Femur (tissue), 1 donor: ENCODE measurements at regions not wholly inside any gene's neighbourhood (a gene's known extent, or its start where the extent isn't known, plus 50 kb on each side); places are given as distances from the start of the nearest gene placed in this dataset.
"Not testable (repeated sequence)": the region's sequence is repeated elsewhere in the genome, so short reads cannot be mapped to it uniquely, and the experiment has no call there.

Source experiments
- DNase-seq: peaks from one replicate; pipeline ENCODE4 v3.0.0-alpha.2; 2017

- DNase-seq, result no peak
These were observed 223.5 kb downstream of the RNF152 start for GRCh38 chr18:61669320-61669719.

- no peak for DNase-seq
These were observed 225.8 kb downstream of the RNF152 start for GRCh38 chr18:61666876-61667590.

GRCh38 chr18:61664419-61665084, 228.3 kb downstream of the RNF152 start:
- DNase-seq, result no peak

- no peak for DNase-seq
These were observed 230.1 kb downstream of the RNF152 start for GRCh38 chr18:61662726-61663125.

GRCh38 chr18:61658431-61658830, 234.4 kb downstream of the RNF152 start:
- DNase-seq, result no peak

- no peak for DNase-seq
These were observed 235.6 kb downstream of the RNF152 start for GRCh38 chr18:61657066-61657732.

- no peak for DNase-seq
These were observed 237.2 kb downstream of the RNF152 start for GRCh38 chr18:61655630-61656029.

GRCh38 chr18:61653823-61654551, 238.8 kb downstream of the RNF152 start:
- DNase-seq, result no peak

GRCh38 chr18:61651880-61652268, 240.9 kb downstream of the RNF152 start:
- DNase-seq, result no peak

GRCh38 chr18:61651145-61651879, 241.5 kb downstream of the RNF152 start:
- no peak for DNase-seq

GRCh38 chr18:61643884-61644647, 248.7 kb downstream of the RNF152 start:
- DNase-seq, result no peak

GRCh38 chr18:61639886-61640285, 252.9 kb downstream of the RNF152 start:
- no peak for DNase-seq

- no peak for DNase-seq
These were observed 254.8 kb downstream of the RNF152 start for GRCh38 chr18:61637905-61638595.

GRCh38 chr18:61637319-61637718, 255.5 kb downstream of the RNF152 start:
- peak; percentile 20 for DNase-seq

GRCh38 chr18:61635901-61636528, 256.8 kb downstream of the RNF152 start:
- peak; percentile 55 for DNase-seq

GRCh38 chr18:61628085-61628484, 264.7 kb downstream of the RNF152 start:
- no peak for DNase-seq

GRCh38 chr18:61624631-61625030, 268.2 kb downstream of the RNF152 start:
- DNase-seq, result not testable (repeated sequence)

- no peak for DNase-seq
These were observed 273.0 kb downstream of the RNF152 start for GRCh38 chr18:61619783-61620182.

GRCh38 chr18:61618816-61619215, 274.0 kb downstream of the RNF152 start:
- no peak for DNase-seq

GRCh38 chr18:61616111-61616610, 276.6 kb downstream of the RNF152 start:
- no peak for DNase-seq
